ENCODE measurements at regions not wholly inside any gene's neighbourhood (a gene's known extent, or its start where the extent isn't known, plus 50 kb on each side); places are given as distances from the start of the nearest gene placed in this dataset.

GRCh38 chr2:47299555-47299954, 69.6 kb upstream of the EPCAM start (continued):
- TF ChIP-seq, protein P1, sequence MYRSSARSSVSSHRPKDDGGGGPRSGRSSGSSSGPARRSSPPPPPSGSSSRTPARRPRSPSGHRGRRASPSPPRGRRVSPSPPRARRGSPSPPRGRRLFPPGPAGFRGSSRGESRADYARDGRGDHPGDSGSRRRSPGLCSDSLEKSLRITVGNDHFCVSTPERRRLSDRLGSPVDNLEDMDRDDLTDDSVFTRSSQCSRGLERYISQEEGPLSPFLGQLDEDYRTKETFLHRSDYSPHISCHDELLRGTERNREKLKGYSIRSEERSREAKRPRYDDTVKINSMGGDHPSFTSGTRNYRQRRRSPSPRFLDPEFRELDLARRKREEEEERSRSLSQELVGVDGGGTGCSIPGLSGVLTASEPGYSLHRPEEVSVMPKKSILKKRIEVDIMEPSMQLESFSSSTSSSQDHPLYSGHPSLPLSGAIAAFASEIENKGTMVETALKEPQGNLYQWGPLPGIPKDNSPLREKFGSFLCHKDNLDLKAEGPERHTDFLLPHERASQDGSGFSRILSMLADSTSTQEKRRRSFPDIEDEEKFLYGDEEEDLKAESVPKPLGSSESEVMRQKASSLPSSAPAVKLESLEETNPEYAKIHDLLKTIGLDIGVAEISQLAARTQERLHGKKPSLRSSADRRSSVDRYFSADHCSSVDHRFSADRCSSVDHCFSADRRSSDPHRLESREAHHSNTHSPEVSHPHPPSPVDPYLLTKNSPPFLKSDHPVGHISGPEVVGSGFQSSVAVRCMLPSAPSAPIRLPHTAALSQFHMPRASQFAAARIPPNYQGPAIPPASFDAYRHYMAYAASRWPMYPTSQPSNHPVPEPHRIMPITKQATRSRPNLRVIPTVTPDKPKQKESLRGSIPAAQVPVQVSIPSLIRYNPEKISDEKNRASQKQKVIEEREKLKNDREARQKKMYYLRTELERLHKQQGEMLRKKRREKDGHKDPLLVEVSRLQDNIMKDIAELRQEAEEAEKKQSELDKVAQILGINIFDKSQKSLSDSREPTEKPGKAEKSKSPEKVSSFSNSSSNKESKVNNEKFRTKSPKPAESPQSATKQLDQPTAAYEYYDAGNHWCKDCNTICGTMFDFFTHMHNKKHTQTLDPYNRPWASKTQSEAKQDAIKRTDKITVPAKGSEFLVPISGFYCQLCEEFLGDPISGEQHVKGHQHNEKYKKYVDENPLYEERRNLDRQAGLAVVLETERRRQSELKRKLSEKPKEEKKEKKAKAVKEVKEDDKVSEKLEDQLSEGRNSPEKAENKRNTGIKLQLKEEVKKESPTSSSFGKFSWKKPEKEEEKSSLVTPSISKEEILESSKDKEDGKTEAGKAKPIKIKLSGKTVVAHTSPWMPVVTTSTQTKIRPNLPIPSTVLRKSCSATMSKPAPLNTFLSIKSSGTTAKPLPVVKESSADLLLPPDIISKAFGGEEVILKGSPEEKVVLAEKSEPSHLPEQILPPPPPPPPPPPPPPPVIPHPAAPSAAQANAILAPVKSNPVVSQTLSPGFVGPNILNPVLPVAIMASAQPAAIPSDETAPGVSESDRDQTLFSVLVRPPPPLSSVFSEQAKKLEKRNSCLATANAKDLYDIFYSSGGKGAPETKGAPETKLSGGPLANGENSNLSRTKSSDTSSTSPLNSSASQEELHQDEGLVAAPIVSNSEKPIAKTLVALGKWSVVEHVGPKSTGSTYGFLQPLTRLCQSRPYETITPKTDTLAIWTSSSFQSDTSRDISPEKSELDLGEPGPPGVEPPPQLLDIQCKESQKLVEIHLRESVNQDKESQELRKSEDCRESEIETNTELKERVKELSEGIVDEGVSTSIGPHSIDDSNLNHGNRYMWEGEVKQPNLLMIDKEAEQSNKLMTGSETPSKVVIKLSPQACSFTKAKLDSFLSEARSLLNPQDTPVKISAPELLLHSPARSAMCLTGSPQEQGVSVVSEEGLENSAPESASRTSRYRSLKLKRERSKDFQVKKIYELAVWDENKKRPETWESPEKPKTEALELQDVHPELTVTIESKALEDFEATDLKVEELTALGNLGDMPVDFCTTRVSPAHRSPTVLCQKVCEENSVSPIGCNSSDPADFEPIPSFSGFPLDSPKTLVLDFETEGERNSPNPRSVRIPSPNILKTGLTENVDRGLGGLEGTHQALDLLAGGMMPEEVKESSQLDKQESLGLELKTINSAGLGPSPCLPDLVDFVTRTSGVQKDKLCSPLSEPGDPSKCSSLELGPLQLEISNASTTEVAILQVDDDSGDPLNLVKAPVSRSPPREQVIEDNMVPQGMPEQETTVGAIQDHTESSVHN (IDR thresholded peaks at IDR 0.05; ENCODE audit: borderline replicate concordance in 1 of 2, low read depth in 1 of 2) = 0 out of 4 replicates have a peak, but pooled peaks of 1 of the 2 experiments have one; percentile 54
- TF ChIP-seq NR2F6 (CRISPR knock-in tag; IDR thresholded peaks at IDR 0.05) (no peak), DACH1 (IDR thresholded peaks at IDR 0.05; ENCODE audit: partially characterized antibody) (peak; percentile 39), ZNF778 (CRISPR knock-in tag; IDR thresholded peaks at IDR 0.05) (no peak), SMAD4 (CRISPR knock-in tag; conservative IDR thresholded peaks at IDR 0.05) (no peak), HDAC1 (IDR thresholded peaks at IDR 0.05) (no peak), TEAD4 (IDR thresholded peaks at IDR 0.05; ENCODE audit: low read length) (peak; percentile 12; the same call in 1 of the 2 replicates), TEAD4 (CRISPR knock-in tag; IDR thresholded peaks at IDR 0.05; ENCODE audit: borderline replicate concordance) (no peak), ZNF23 (CRISPR knock-in tag; IDR thresholded peaks at IDR 0.05) (no peak), ZNF316 (IDR thresholded peaks at IDR 0.05) (peak; percentile 91), VEZF1 (CRISPR knock-in tag; IDR thresholded peaks at IDR 0.05) (peak; percentile 17; the same call in 1 of the 2 replicates), CBX2 (IDR thresholded peaks at IDR 0.05; ENCODE audit: insufficient read depth, low read length, poor library complexity, severe bottlenecking) (no peak), BRCA1 (IDR thresholded peaks at IDR 0.05) (no peak), BRCA1 (CRISPR knock-in tag; IDR thresholded peaks at IDR 0.05) (no peak), NFE2L1 (tag; IDR thresholded peaks at IDR 0.05; ENCODE audit: borderline replicate concordance, low read depth) (peak; percentile 62; the same call in 1 of the 2 replicates)
- TF ChIP-seq, protein P2, sequence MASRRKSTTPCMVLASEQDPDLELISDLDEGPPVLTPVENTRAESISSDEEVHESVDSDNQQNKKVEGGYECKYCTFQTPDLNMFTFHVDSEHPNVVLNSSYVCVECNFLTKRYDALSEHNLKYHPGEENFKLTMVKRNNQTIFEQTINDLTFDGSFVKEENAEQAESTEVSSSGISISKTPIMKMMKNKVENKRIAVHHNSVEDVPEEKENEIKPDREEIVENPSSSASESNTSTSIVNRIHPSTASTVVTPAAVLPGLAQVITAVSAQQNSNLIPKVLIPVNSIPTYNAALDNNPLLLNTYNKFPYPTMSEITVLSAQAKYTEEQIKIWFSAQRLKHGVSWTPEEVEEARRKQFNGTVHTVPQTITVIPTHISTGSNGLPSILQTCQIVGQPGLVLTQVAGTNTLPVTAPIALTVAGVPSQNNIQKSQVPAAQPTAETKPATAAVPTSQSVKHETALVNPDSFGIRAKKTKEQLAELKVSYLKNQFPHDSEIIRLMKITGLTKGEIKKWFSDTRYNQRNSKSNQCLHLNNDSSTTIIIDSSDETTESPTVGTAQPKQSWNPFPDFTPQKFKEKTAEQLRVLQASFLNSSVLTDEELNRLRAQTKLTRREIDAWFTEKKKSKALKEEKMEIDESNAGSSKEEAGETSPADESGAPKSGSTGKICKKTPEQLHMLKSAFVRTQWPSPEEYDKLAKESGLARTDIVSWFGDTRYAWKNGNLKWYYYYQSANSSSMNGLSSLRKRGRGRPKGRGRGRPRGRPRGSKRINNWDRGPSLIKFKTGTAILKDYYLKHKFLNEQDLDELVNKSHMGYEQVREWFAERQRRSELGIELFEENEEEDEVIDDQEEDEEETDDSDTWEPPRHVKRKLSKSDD (conservative IDR thresholded peaks at IDR 0.05; ENCODE audit: low read length) = no peak

All from K562 (cell line).